Osteocyte (in vitro differentiated cells): ENCODE measurements at regions not wholly inside any gene's neighbourhood (a gene's known extent, or its start where the extent isn't known, plus 50 kb on each side); places are given as distances from the start of the nearest gene placed in this dataset.

Experiments
- DNase-seq: peaks from one replicate; pipeline ENCODE4 v3.0.0; 2021; ENCODE audit warnings: mixed read lengths; ENCODE audit not compliant: unreplicated experiment; ENCODE audit errors: extremely low spot score
- H3K27ac Mint-ChIP-seq: one replicate; pipeline ENCODE4 v1.8.0; 2021; ENCODE audit warnings: mild to moderate bottlenecking, mixed read lengths; ENCODE audit not compliant: unreplicated experiment
- H3K27me3 Mint-ChIP-seq: one replicate; pipeline ENCODE4 v1.8.0; 2021; ENCODE audit warnings: mixed read lengths; ENCODE audit not compliant: unreplicated experiment
- H3K36me3 Mint-ChIP-seq: one replicate; pipeline ENCODE4 v1.8.0; 2021; ENCODE audit warnings: mixed read lengths; ENCODE audit not compliant: unreplicated experiment
- H3K4me1 Mint-ChIP-seq: one replicate; pipeline ENCODE4 v1.8.0; 2021; ENCODE audit warnings: mixed read lengths; ENCODE audit not compliant: unreplicated experiment
- H3K4me3 Mint-ChIP-seq: one replicate; pipeline ENCODE4 v1.8.0; 2021; ENCODE audit warnings: mild to moderate bottlenecking, moderate library complexity, mixed read lengths; ENCODE audit not compliant: unreplicated experiment
- H3K9me3 Mint-ChIP-seq: one replicate; pipeline ENCODE4 v1.8.0; 2021; ENCODE audit warnings: mixed read lengths; ENCODE audit not compliant: unreplicated experiment
- CTCF ChIP-seq: fragments of 200-600 bp; sonication (generic); IDR thresholded peaks from 2 replicates; pipeline ENCODE4 v1.5.0; 2021; ENCODE audit warnings: antibody characterized with exemption, mild to moderate bottlenecking, moderate library complexity

GRCh38 chr12:94874518-94875302 is 128.8 kb downstream of the NDUFA12 start:
- H3K27me3 Mint-ChIP-seq = peaks cover 71% of the 10 kb centered on the region
- TF ChIP-seq CTCF = no peak
- no peak overlapping the region for H3K27ac Mint-ChIP-seq

GRCh38 chr12:94873734-94874517 is 129.6 kb downstream of the NDUFA12 start:
- H3K4me3 Mint-ChIP-seq = peak overlapping the region; percentile 72
- peaks cover 73% of the 10 kb centered on the region for H3K27me3 Mint-ChIP-seq
- peaks cover 2% of the 10 kb centered on the region for H3K36me3 Mint-ChIP-seq
- no peak overlapping the region for H3K27ac Mint-ChIP-seq
- H3K4me1 Mint-ChIP-seq = peaks cover 11% of the 10 kb centered on the region
- H3K9me3 Mint-ChIP-seq = no peaks in the 10 kb centered on the region
- DNase-seq = no peak
- no peak for TF ChIP-seq CTCF

More at GRCh38 chr12:94874518-94875302, 128.8 kb downstream of the NDUFA12 start:
- peak overlapping the region; percentile 72 for H3K4me3 Mint-ChIP-seq
- peaks cover 2% of the 10 kb centered on the region for H3K36me3 Mint-ChIP-seq
- peaks cover 11% of the 10 kb centered on the region for H3K4me1 Mint-ChIP-seq
- no peaks in the 10 kb centered on the region for H3K9me3 Mint-ChIP-seq
- no peak for DNase-seq

DNA sequence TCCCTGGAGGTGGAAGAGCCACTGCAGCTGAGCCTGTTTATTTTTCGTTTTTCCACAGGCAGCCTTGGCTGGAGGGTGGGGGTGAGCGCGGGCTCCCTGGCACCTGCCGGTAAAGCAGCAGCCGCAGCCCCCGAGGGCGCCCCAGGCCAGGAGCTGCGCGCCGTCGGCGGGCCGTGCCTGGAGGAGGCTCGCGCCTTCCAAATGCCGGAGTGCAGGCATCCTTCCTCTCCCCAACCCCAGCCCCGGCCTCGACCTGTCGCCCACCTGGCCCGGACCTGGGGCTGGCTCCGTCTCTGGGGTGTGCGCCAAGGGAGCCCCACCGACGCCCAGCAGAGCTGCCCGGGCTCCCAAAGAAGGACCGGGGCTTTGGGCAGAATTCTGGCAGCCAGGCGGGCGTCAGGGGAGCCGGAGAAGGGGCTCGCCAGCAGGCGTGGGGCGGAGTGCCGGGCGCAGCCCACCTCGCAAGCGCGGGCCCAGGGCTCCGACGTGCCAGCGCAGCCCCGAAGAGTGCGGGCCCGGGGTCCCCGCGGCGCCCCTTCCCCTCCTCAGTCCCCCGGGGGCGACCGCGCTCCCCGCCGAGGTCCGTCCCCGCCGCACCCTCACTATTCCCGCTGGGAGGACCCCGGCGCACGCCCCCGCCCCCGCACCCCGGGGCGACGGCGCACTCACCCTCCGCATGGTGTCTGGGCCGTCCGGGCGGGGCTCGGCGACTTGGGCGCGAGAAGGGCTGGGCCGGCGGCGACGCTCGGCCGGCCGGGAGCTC is 130.3 kb downstream of the NDUFA12 start:
- TF ChIP-seq CTCF = no peak
- no peak overlapping the region for H3K27ac Mint-ChIP-seq
- H3K4me3 Mint-ChIP-seq = no peak overlapping the region
- no peaks in the 10 kb centered on the region for H3K9me3 Mint-ChIP-seq
- H3K27me3 Mint-ChIP-seq = peaks cover 77% of the 10 kb centered on the region
- peaks cover 11% of the 10 kb centered on the region for H3K4me1 Mint-ChIP-seq
- peaks cover 2% of the 10 kb centered on the region for H3K36me3 Mint-ChIP-seq
- DNase-seq = no peak

GRCh38 chr12:94872671-94872970 is 130.9 kb downstream of the NDUFA12 start:
- Mint-ChIP-seq H3K36me3 (peaks cover 2% of the 10 kb centered on the region), H3K9me3 (no peaks in the 10 kb centered on the region), H3K4me3 (no peak overlapping the region), H3K27ac (no peak overlapping the region), H3K27me3 (peaks cover 74% of the 10 kb centered on the region), H3K4me1 (peaks cover 11% of the 10 kb centered on the region)
- no peak for DNase-seq
- no peak for TF ChIP-seq CTCF
